GM12874 (cell line): ENCODE measurements at regions not wholly inside any gene's neighbourhood (a gene's known extent, or its start where the extent isn't known, plus 50 kb on each side); places are given as distances from the start of the nearest gene placed in this dataset.

ENCODE experiments used
- CTCF ChIP-seq: IDR thresholded peaks from 2 replicates; pipeline ENCODE4 v1.5.1; 2011; ENCODE audit warnings: low read depth, mild to moderate bottlenecking, control low read depth, low read length, moderate library complexity; ENCODE audit not compliant: insufficient read depth

DNA sequence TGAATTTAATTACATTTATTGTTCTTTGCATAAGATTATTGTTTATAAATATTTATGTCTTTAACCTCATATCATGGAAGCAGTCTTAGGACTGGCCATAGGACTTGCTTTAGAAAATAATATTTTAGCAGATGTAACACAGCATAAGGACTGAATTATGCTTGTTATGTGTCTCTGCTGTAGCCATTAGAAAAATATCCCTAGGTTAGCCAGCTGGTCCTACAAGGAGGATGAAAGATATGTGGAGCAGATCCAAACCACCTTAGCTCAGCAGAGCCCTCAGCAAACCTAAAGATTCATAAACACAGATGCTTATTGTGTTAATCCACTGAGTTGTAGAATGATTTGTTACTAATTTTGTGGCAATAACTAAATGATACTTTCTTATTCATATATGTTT, 166.0 kb upstream of the COL1A2 start:
- TF ChIP-seq CTCF: no peak

GRCh38 chr7:94231305-94231704, 163.4 kb upstream of the COL1A2 start:
- no peak for TF ChIP-seq CTCF

GRCh38 chr7:94236960-94237359, 157.7 kb upstream of the COL1A2 start:
- no peak for TF ChIP-seq CTCF

- TF ChIP-seq CTCF: no peak
These were observed 157.3 kb upstream of the COL1A2 start for GRCh38 chr7:94237417-94237816.

DNA sequence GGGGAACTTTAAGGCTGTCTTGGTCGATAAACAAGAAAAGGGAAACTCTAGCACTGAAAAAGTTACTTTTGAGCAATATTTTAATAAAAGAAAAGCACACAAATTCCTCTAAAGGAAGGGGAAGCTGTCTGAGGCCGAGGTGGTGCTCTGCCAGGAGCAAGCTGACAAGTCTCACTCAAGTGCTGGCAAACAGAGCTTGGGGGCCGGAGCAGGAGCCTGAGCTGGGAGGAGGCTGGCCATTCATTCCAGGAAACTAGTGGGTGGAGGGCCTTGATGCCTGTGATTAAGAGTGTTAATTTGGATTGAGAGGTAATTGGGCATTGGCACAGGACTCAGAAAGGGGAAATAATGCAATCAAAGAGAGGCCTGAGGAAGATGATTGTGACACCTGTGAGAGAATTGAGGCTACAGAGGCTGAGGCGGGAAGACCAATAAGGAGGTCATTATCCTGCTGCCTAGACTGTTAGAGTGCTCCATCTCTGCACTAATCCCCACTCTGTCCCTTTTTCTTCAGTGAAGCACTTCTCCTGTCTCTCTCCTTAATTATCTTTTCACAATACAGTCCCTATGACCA, 154.9 kb upstream of the COL1A2 start:
- no peak for TF ChIP-seq CTCF

DNA sequence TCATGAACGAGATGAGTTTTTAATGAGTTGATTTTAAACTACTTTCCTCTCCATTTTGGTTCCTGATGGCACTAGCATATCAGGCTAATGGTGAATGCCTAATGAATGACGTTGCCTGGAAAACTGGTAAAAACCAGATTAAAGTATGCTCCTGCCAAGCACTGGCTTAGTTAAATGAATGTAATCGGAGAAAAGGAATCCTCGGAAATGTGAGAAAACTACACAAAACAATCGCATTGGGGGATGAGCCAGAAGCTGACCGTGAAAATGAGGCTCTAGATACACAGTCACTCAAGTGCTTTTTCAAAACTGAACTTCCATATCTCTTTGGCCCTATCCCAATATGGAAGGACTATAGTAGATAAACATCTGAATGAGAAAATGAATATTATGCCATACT, 153.8 kb upstream of the COL1A2 start:
- no peak for TF ChIP-seq CTCF

GRCh38 chr7:94241402-94241925, 153.2 kb upstream of the COL1A2 start:
- no peak for TF ChIP-seq CTCF
